Skeletal muscle tissue (tissue), 3 donors: ENCODE measurements at regions not wholly inside any gene's neighbourhood (a gene's known extent, or its start where the extent isn't known, plus 50 kb on each side); places are given as distances from the start of the nearest gene placed in this dataset.
"Not testable (repeated sequence)": the region's sequence is repeated elsewhere in the genome, so short reads cannot be mapped to it uniquely, and the experiment has no call there.

Experiments used
- H3K27ac ChIP-seq: one replicate; pipeline ENCODE4 v1.7.0; 2013; ENCODE audit warnings: mild to moderate bottlenecking, low read depth, low read length, inconsistent platforms
- H3K27me3 ChIP-seq, 3 donors: one replicate each; pipeline ENCODE4 v1.7.0; 2013; ENCODE audit warnings: low read length in 3 of 3; ENCODE audit not compliant: control insufficient read depth in 3 of 3, insufficient read depth in 3 of 3
- H3K36me3 ChIP-seq, 3 donors: one replicate each; pipeline ENCODE4 v1.7.0; 2013; ENCODE audit warnings: low read length in 3 of 3; ENCODE audit not compliant: control insufficient read depth in 3 of 3, insufficient read depth in 3 of 3
- H3K4me1 ChIP-seq, 3 donors: one replicate each; pipeline ENCODE4 v1.7.0; 2013; ENCODE audit warnings: low read length in 3 of 3, mild to moderate bottlenecking in 3 of 3; ENCODE audit not compliant: control insufficient read depth in 3 of 3, insufficient read depth in 3 of 3
- H3K4me3 ChIP-seq, 3 donors: one replicate each; pipeline ENCODE4 v1.7.0; 2013; ENCODE audit warnings: low read length in 3 of 3
- H3K9ac ChIP-seq, 3 donors: one replicate each; pipeline ENCODE4 v1.7.0; 2013; ENCODE audit warnings: low read length in 3 of 3, mild to moderate bottlenecking in 3 of 3, moderate library complexity in 2 of 3, low read depth in 1 of 3
- H3K9me3 ChIP-seq, 3 donors: one replicate each; pipeline ENCODE4 v1.7.0; 2013; ENCODE audit warnings: low read length in 3 of 3; ENCODE audit not compliant: control insufficient read depth in 3 of 3
- donor health status: Osteomylitis.

GRCh38 chr9:33709269-33709668, 86.1 kb upstream of the PRSS3 start:
- no peaks in the 10 kb centered on the region for H3K36me3 ChIP-seq
- no peaks in the 10 kb centered on the region for H3K27me3 ChIP-seq
- no peak overlapping the region for H3K27ac ChIP-seq
- no peak overlapping the region for H3K4me3 ChIP-seq
- no peaks in the 10 kb centered on the region for H3K4me1 ChIP-seq
- H3K9ac ChIP-seq = no peak overlapping the region
- H3K9me3 ChIP-seq = no peaks in the 10 kb centered on the region

GRCh38 chr9:33711418-33711817, 83.9 kb upstream of the PRSS3 start:
- not testable (repeated sequence) for H3K27me3 ChIP-seq, H3K4me3 ChIP-seq, H3K4me1 ChIP-seq, H3K36me3 ChIP-seq, H3K27ac ChIP-seq, H3K9me3 ChIP-seq, H3K9ac ChIP-seq

- H3K4me1 ChIP-seq = peaks cover 0 to 8% (median 0%) of the 10 kb centered on the region in 3 donors
- no peak overlapping the region for H3K9ac ChIP-seq
- no peak overlapping the region for H3K4me3 ChIP-seq
- H3K9me3 ChIP-seq = no peaks in the 10 kb centered on the region
- H3K27ac ChIP-seq = no peak overlapping the region
- H3K27me3 ChIP-seq = peaks cover 0 to under 1% (median 0%) of the 10 kb centered on the region in 3 donors
- H3K36me3 ChIP-seq = no peaks in the 10 kb centered on the region
Measured at GRCh38 chr9:33714989-33715388, 80.4 kb upstream of the PRSS3 start.

GRCh38 chr9:33718987-33719386, 76.4 kb upstream of the PRSS3 start:
- Histone ChIP-seq H3K9me3 (no peaks in the 10 kb centered on the region), H3K9ac (no peak overlapping the region), H3K27ac (no peak overlapping the region), H3K4me1 (peaks cover 3 to 14% (median 3%) of the 10 kb centered on the region in 3 donors), H3K4me3 (peak overlapping the region in 1 of 3 donors; percentile 31), H3K27me3 (peaks cover 0 to 4% (median 0%) of the 10 kb centered on the region in 3 donors), H3K36me3 (no peaks in the 10 kb centered on the region)

DNA sequence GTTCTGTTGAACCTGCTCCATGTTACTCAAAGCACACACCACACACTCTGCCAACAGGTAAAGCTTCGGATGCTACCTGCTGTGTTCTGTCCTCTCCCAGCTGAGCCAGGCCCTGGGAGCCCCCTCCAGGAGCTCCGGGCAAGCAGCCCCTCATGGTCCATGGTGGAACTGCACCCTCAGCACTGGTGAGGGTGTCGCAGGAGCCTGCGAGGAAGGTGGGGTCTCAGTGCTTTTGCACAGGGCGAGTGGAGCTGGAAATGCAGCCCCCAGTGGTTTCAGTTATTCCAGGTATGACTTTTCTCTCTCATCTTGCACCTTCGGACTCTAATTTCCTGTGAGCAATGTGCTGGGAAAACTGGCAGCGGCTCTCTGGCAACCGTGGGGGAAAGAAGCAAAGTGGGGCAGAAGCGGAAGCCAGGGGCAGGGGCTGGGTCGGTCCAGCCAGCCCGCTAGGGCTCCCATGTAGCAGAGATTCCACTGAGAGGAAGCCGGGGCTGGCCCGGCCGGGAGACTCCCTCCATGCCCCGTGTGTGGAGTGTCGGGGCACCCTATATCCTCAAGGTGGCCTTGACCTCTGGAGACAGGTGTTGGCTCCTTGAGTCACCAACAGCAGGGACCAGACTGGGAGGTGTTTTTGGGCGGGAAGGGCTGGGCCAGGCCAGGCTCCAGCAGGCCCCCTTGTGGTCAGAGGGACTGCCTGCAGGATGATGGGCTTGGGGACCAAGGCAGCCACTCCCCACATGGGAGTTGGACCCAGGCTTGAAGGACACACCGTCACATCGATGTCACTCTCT, 75.6 kb upstream of the PRSS3 start:
- H3K9ac ChIP-seq = no peak overlapping the region
- H3K27me3 ChIP-seq = peaks cover 0 to 4% (median 0%) of the 10 kb centered on the region in 3 donors
- no peak overlapping the region for H3K27ac ChIP-seq
- H3K36me3 ChIP-seq = no peaks in the 10 kb centered on the region
- no peaks in the 10 kb centered on the region for H3K9me3 ChIP-seq
- peaks cover 3 to 14% (median 3%) of the 10 kb centered on the region in 3 donors for H3K4me1 ChIP-seq
- H3K4me3 ChIP-seq = no peak overlapping the region

DNA sequence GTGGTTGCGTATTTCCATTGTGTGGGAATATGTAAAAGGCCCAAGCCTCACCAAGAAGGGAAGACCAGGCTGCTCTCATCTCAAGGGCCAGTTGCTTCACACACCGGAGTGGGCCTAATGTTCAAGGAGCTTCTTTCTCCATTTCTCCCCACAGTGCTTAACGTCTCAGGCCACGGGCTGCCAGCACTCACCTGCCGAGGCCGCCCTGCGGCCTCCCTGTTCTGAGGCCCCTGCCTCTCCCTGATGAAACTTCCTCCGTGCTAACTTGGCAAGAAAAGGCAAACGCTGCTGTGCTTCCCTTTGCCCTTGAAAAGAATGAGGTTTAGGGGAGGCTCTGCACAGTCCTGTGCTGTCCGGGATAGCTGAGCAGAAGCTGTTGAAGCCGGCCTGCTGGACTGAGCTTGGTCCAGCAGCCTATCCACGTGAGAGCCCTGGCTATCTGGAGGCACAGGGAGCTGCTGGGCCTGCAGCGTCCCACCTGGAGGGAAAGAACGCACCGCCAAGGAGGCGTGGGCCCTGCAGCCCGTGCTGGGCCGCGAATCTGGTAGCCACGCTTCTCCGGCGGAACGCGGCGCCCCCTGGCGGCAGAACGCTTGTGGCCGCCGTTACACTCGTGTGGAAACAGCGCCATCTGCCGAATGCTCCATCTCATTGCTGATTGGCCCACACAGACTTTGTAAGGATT, 73.5 kb upstream of the PRSS3 start:
- peaks cover 0 to 4% (median 0%) of the 10 kb centered on the region in 3 donors for H3K27me3 ChIP-seq
- peak overlapping the region; percentile 23 to 62 (median 38) for H3K9ac ChIP-seq
- H3K4me1 ChIP-seq = peaks cover 3 to 14% (median 3%) of the 10 kb centered on the region in 3 donors
- H3K27ac ChIP-seq = no peak overlapping the region
- no peaks in the 10 kb centered on the region for H3K9me3 ChIP-seq
- H3K36me3 ChIP-seq = no peaks in the 10 kb centered on the region
- peak overlapping the region in 2 of 3 donors; percentile 13 to 48 for H3K4me3 ChIP-seq

GRCh38 chr9:33722359-33722675, 73.0 kb upstream of the PRSS3 start:
- Histone ChIP-seq H3K4me3 (peak overlapping the region in 1 of 3 donors; percentile 48), H3K9ac (no peak overlapping the region), H3K4me1 (peaks cover 3 to 14% (median 3%) of the 10 kb centered on the region in 3 donors), H3K9me3 (no peaks in the 10 kb centered on the region), H3K27ac (no peak overlapping the region), H3K27me3 (peaks cover 0 to 4% (median 0%) of the 10 kb centered on the region in 3 donors), H3K36me3 (no peaks in the 10 kb centered on the region)

GRCh38 chr9:33728613-33729012, 66.7 kb upstream of the PRSS3 start:
- Histone ChIP-seq H3K27me3 (no peaks in the 10 kb centered on the region), H3K9ac (no peak overlapping the region), H3K4me3 (no peak overlapping the region), H3K36me3 (no peaks in the 10 kb centered on the region), H3K9me3 (peaks cover 0 to 8% (median 0%) of the 10 kb centered on the region in 3 donors), H3K27ac (no peak overlapping the region), H3K4me1 (peaks cover 0 to 3% (median 0%) of the 10 kb centered on the region in 3 donors)

GRCh38 chr9:33731142-33731541, 64.2 kb upstream of the PRSS3 start:
- Histone ChIP-seq H3K4me3 (no peak overlapping the region), H3K4me1 (peaks cover 0 to 3% (median 0%) of the 10 kb centered on the region in 3 donors), H3K27me3 (peaks cover 0 to 5% (median 0%) of the 10 kb centered on the region in 3 donors), H3K9ac (no peak overlapping the region), H3K36me3 (no peaks in the 10 kb centered on the region), H3K9me3 (peaks cover 0 to 8% (median 0%) of the 10 kb centered on the region in 3 donors), H3K27ac (no peak overlapping the region)

DNA sequence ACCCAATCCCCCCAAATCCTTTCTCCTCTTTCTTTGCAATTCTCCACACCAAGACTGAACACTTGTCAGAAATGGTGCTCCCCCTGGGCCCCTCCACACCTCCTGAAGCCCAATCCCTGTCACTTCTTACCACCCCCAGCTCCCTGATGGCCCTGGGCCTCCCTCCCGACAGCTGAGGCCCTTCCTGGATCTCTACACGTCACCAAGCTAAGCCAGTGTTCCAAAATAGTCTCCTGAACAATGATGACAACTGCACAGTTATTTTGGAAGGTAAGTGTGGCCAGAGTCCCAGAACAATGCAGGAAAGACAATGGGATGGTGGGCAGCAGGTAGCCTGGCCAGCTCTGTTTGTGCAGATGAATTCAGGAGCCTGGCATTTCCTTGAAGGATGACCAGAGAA, 63.7 kb upstream of the PRSS3 start:
- H3K27me3 ChIP-seq = peaks cover 0 to 5% (median 0%) of the 10 kb centered on the region in 3 donors
- H3K4me1 ChIP-seq = peaks cover 0 to 3% (median 0%) of the 10 kb centered on the region in 3 donors
- H3K4me3 ChIP-seq = no peak overlapping the region
- peaks cover 0 to 8% (median 0%) of the 10 kb centered on the region in 3 donors for H3K9me3 ChIP-seq
- no peaks in the 10 kb centered on the region for H3K36me3 ChIP-seq
- no peak overlapping the region for H3K27ac ChIP-seq
- no peak overlapping the region for H3K9ac ChIP-seq
